ENCODE measurements at regions not wholly inside any gene's neighbourhood (a gene's known extent, or its start where the extent isn't known, plus 50 kb on each side); places are given as distances from the start of the nearest gene placed in this dataset.

- no peak overlapping the region for H3K4me3 ChIP-seq
- DNase-seq = no peak
- intact Hi-C loops (cut with DNase I) = no loop called here
- ATAC-seq = no peak
- no peaks in the 10 kb centered on the region for H3K27me3 ChIP-seq
- no peak overlapping the region for H3K27ac ChIP-seq
- no peaks in the 10 kb centered on the region for H3K4me1 ChIP-seq
- 27 to 38% methylated on average over 5 of the region's 5 CpGs for WGBS, 2 donors
- TF ChIP-seq CTCF (IDR thresholded peaks at IDR 0.05) = no peak
- H3K9me3 ChIP-seq = peaks cover 0 to 3% (median 0%) of the 10 kb centered on the region in 11 donors
- no peaks in the 10 kb centered on the region for H3K36me3 ChIP-seq
These were observed 398.4 kb upstream of the CNTN3 start for GRCh38 chr3:75012791-75013331.

- intact Hi-C loops (cut with DNase I) = no loop called here
- Histone ChIP-seq H3K27me3 (no peaks in the 10 kb centered on the region), H3K36me3 (no peaks in the 10 kb centered on the region), H3K27ac (no peak overlapping the region), H3K9me3 (peaks cover 0 to 3% (median 0%) of the 10 kb centered on the region in 11 donors), H3K4me3 (no peak overlapping the region), H3K4me1 (no peaks in the 10 kb centered on the region)
- no peak for ATAC-seq
- 87 to 90% methylated on average over 1 of the region's 1 CpG for WGBS, 2 donors
- DNase-seq = no peak
- no peak for TF ChIP-seq CTCF (IDR thresholded peaks at IDR 0.05)
These were observed 399.5 kb upstream of the CNTN3 start for GRCh38 chr3:75014008-75014407.

GRCh38 chr3:75015280-75015679, 400.8 kb upstream of the CNTN3 start:
- no peak for DNase-seq
- intact Hi-C loops (cut with DNase I) = no loop called here
- Histone ChIP-seq H3K27me3 (no peaks in the 10 kb centered on the region), H3K4me1 (no peaks in the 10 kb centered on the region), H3K4me3 (no peak overlapping the region), H3K27ac (no peak overlapping the region), H3K9me3 (no peaks in the 10 kb centered on the region), H3K36me3 (no peaks in the 10 kb centered on the region)
- no peak for TF ChIP-seq CTCF (IDR thresholded peaks at IDR 0.05)
- ATAC-seq = no peak
- WGBS, 2 donors = 71 to 80% methylated on average over 2 of the region's 2 CpGs

- Histone ChIP-seq H3K27me3 (no peaks in the 10 kb centered on the region), H3K36me3 (no peaks in the 10 kb centered on the region), H3K4me1 (no peaks in the 10 kb centered on the region), H3K27ac (no peak overlapping the region), H3K4me3 (no peak overlapping the region), H3K9me3 (peaks cover 0 to 3% (median 0%) of the 10 kb centered on the region in 11 donors)
- intact Hi-C loops (cut with DNase I) = no loop called here
- ATAC-seq (no peak), DNase-seq (no peak)
- no peak for TF ChIP-seq CTCF (IDR thresholded peaks at IDR 0.05)
These were observed 420.7 kb upstream of the CNTN3 start for GRCh38 chr3:75035146-75035545.

Measured in heart right ventricle (tissue), 16 donors.